HTR-8/SVneo (cell line): ENCODE measurements at regions not wholly inside any gene's neighbourhood (a gene's known extent, or its start where the extent isn't known, plus 50 kb on each side); places are given as distances from the start of the nearest gene placed in this dataset.

Experiments used
- DNase-seq: peaks from one replicate; pipeline ENCODE4 v3.0.0; 2011; ENCODE audit warnings: low spot score, mixed read lengths; ENCODE audit not compliant: insufficient read length
- FAIRE-seq: peaks from 2 replicates; lab custom pipeline; 2011; peaks lifted over from hg19 to GRCh38; lab: Jason Lieb, UNC

DNA sequence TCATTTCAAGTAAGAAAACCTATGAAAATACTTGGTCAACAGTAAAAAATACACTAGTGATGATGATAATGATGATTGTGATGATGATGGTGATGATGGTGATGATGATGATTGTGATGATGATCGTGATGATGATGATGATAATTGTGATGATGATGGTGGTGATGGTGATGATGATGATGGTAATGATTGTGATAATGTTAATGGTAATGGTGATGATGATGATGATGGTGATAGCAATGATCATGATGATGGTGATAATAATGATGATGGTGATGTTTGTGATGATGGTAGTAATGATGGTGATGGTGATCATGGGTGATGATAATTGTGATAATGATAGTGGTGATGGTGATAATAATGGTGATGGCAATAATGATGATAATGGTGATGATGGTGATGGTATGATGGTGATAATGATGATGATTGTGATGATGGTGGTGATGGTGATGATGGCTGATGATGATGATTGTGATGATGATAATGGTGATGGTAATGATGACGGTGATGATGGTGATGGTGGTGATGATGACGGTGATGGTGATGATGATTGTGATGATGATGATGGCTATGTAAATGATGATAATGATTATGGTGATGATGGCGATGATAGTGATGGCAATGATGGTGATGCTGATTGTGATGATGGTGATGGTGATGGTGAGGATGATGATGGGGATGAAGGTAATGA lies 62.1 kb downstream of the VCX3A start:
- FAIRE-seq: peak; percentile 96

DNA sequence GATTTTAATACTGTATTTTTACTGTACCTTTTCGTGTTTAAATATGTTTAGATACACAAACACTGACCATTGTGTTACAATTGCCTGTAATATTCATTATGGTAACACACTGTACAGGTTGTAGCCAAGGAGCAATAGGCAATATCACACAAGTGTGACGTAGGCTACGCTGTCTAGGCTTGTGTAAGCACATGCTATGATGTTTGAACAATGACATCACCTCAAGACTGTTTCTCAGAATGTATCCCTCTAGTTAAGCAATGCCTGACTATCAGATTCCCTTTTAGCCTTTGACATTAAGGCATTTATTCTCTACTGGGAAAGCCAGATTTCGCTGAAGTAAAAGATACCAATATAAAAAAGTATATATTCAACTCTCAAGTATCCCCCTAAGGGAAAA lies 66.2 kb downstream of the VCX3A start:
- peak; percentile 36 for FAIRE-seq
- no peak for DNase-seq

More for the DNA sequence above, 62.1 kb downstream of the VCX3A start:
- DNase-seq: no peak

DNA sequence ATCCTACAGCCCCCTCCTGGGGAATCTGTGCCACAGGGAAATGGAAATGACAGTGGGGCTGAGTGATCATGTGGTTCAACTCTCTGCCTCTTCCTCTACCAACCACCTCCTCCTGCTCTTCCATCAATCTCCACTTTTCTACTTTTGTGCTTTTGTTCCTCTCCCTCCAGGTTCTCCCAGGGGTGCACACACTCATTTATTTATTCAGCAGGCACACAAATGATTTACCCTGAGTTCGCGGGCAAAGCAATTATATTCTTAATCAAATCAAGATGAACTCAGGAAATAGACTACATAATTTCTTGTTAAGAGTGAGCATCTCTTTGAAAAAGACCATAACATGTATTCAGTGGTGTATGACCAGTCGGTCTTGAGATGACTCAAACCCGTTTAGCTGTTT lies 69.2 kb downstream of the VCX3A start:
- DNase-seq (no peak), FAIRE-seq (no peak)

- no peak for DNase-seq
- FAIRE-seq: no peak
Observed at GRCh38 chrX:6464726-6465125, 70.2 kb downstream of the VCX3A start.

GRCh38 chrX:6460893-6461490 lies 73.9 kb downstream of the VCX3A start:
- DNase-seq (no peak), FAIRE-seq (no peak)

- DNase-seq (no peak), FAIRE-seq (no peak)
Observed at GRCh38 chrX:6456196-6456595, 78.7 kb downstream of the VCX3A start.

GRCh38 chrX:6449946-6450345 lies 85.0 kb downstream of the VCX3A start:
- FAIRE-seq (no peak), DNase-seq (no peak)

DNA sequence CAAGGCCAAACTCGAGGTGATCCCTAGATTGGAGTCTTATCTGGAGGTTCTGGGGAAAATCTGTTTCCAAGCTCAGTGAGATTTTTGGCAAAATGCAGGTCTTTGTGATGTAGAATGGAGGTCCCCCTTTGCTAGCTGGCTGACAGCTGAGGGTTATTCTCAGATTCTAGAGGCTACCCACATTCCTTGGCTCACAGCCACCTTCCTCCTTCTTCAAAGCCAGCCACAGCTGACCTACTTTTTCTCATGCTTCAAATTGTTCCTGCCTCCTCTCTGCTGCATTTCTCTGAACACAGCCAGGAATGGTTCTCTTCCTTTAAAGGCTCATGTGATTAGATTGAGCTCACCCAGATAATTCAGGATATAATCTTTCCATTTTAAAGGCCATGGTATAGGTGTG lies 86.9 kb downstream of the VCX3A start:
- FAIRE-seq: no peak
- DNase-seq: no peak

GRCh38 chrX:6446582-6446981 lies 88.3 kb downstream of the VCX3A start:
- FAIRE-seq (no peak), DNase-seq (no peak)

GRCh38 chrX:6440648-6441047 lies 94.3 kb downstream of the VCX3A start:
- DNase-seq: no peak
- no peak for FAIRE-seq

GRCh38 chrX:6432226-6432625 lies 102.7 kb downstream of the VCX3A start:
- FAIRE-seq (no peak), DNase-seq (no peak)

GRCh38 chrX:6407542-6407941 lies 127.4 kb downstream of the VCX3A start:
- no peak for FAIRE-seq

DNA sequence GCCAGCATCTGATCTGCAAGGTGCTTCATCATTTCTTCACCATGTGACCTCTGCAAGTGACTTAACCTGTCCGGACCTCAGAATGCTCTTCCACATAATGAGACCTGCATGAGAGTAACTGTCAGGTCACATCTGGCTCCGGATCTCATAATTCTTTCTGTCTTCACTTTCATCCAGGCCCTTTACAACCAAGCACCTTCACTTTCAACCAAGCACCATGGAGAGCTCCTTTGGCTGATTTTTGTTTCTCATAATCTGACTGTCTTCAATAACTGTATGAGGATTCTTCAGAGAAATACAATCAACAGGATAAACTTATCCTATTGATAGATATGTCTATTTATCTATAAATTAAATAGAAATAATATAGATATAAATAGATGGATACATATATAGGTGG lies 148.1 kb downstream of the VCX3A start:
- FAIRE-seq: no peak
- no peak for DNase-seq

More at GRCh38 chrX:6407542-6407941, 127.4 kb downstream of the VCX3A start:
- no peak for DNase-seq

GRCh38 chrX:6384921-6385320 lies 150.0 kb downstream of the VCX3A start:
- FAIRE-seq: no peak

GRCh38 chrX:6384371-6384770 lies 150.5 kb downstream of the VCX3A start:
- no peak for FAIRE-seq
- DNase-seq: no peak

More at GRCh38 chrX:6384921-6385320, 150.0 kb downstream of the VCX3A start:
- DNase-seq: no peak

DNA sequence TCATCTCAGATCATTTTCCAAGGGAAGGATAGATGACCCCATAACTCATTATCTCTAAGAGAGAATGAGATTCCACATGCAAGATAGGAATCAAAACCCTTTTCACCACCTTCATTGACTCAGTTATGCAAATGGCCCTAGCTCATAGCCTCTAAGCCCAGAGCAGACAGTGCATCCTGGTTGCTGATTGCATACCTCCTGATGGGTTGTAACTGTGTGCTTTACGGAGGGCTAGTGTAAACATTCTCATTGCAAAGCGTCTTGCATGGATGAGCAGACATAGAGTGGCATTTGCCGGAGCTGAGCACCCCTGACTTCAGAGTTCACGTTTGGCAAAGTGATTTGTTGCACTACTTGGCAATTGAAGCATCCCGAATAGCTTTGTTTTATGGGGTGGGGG lies 151.0 kb downstream of the VCX3A start:
- DNase-seq: no peak
- FAIRE-seq: no peak

GRCh38 chrX:6383488-6383887 lies 151.4 kb downstream of the VCX3A start:
- DNase-seq (no peak), FAIRE-seq (no peak)

- DNase-seq (no peak), FAIRE-seq (no peak)
Observed at GRCh38 chrX:6382284-6382683, 152.6 kb downstream of the VCX3A start.

DNA sequence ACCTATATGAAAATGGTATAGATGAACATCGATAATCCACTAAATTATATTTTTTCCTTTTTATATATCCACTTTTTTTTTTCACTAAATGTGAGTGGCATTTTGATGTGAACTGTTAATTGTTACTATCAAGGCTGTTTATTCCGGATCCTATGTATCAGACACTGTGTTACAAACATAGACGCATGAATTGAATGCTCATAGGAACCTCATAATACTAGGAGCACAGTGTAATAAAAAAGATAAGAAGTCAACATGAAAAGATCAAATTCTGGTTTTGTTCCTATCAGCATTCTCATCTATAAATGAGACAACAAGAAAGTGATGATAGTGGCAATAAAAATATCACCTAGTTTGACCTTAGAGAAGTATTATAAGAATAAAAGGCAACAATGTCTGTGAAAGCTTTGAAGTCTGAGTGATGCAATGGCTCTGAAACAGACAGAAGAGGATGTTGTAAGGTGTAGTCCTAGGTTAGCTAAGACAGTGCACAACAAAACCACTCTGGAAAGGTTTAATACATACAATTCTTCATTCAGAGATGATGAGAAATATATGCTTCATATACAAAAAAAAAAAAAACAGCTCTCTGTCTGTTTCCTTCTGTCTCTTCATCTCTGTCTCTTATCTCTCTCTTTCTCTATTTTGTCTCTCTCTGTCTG lies 148.6 kb upstream of the NLGN4X start:
- DNase-seq (no peak), FAIRE-seq (no peak)

DNA sequence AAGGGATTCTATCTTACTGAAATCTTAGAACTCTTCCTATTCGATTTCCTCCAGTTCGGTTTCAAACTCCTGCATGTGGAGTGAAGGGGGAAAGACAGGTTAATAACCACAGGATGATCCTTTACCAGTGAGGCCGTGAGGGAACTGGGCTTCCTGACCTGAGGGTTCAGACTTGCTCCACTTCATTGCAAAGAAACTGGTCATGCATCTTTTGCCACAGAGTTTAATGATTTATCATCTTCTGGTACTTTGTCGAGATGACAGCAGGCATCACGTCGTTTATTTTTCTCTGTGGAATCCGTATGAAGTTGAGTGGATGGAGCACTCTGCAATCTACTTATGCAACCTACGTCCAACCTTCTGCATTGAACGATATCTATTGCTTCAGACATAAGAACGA lies 145.9 kb upstream of the NLGN4X start:
- FAIRE-seq: no peak

DNA sequence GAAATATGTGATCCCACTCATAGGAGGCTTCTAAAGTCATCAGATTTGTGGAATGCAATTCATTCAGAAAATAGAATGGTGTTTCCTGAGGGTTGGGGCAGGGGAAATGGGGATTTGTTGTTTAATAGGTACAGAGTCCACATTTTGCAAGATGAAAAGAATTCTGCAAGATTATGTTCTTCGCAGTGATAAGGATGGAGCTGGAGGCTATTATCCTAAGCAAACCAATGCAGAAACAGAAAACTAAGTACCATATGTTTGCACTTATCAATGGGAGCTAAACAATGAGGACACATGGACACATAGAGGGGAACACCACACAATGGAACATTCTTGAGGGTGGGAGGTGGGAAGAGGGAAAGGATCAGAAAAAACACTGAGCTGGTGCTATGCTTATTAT lies 144.3 kb upstream of the NLGN4X start:
- no peak for DNase-seq
- no peak for FAIRE-seq

More for the DNA sequence above, 145.9 kb upstream of the NLGN4X start:
- no peak for DNase-seq
